B cell (primary cell): ENCODE measurements at regions not wholly inside any gene's neighbourhood (a gene's known extent, or its start where the extent isn't known, plus 50 kb on each side); places are given as distances from the start of the nearest gene placed in this dataset.
"Not testable (repeated sequence)": the region's sequence is repeated elsewhere in the genome, so short reads cannot be mapped to it uniquely, and the experiment has no call there.

Experiments
- ATAC-seq: fragments of 200-7000 bp; cut with Tn5 transposase; one replicate; pipeline ENCODE4 v1.10.0; 2021; ENCODE audit warnings: low read depth, mild to moderate bottlenecking, moderate number of reproducible peaks, moderate library complexity
- CTCF ChIA-PET: fragments of 350-600 bp; sonication (Branson Sonifier 250); formaldehyde crosslinking; loops from one replicate; lab custom pipeline; 2021; ENCODE audit warnings: antibody characterized with exemption, inconsistent platforms; lab: Charles Lee
- POLR2A ChIA-PET: fragments of 350-600 bp; sonication (Branson Sonifier 250); formaldehyde crosslinking; loops from one replicate; lab custom pipeline; 2021; ENCODE audit warnings: antibody characterized with exemption; lab: Charles Lee
- DNase-seq: peaks from one replicate; pipeline ENCODE4 v3.0.0; 2013
- H2AFZ ChIP-seq: 2 replicates; pipeline ENCODE4 v1.6.1; 2012; ENCODE audit warnings: mild to moderate bottlenecking, low read depth, low read length; ENCODE audit not compliant: insufficient read depth, poor library complexity, severe bottlenecking
- H3K27ac ChIP-seq, 2 donors: 1 replicate in 1 of 2; 2 replicates in 1 of 2; pipeline ENCODE4 v1.5.1; 2012 to 2013; ENCODE audit warnings: low read length in 2 of 2, mild to moderate bottlenecking in 2 of 2, moderate library complexity in 1 of 2
- H3K27me3 ChIP-seq, 4 experiments: fragments of 200-600 bp in 1 of 4; sonication (generic) in 1 of 4; replicated peaks in 1 of 4; 1 replicate in 2 of 4; 2 replicates in 2 of 4; pipeline versions ENCODE4 v1.6.1 to v1.7.0; 2013 to 2016; ENCODE audit warnings: low read length in 3 of 4, mild to moderate bottlenecking in 2 of 4, mixed read lengths in 1 of 4, moderate library complexity in 1 of 4; ENCODE audit not compliant: insufficient read depth in 4 of 4, control insufficient read depth in 3 of 4; ENCODE audit errors: control extremely low read depth in 1 of 4
- H3K36me3 ChIP-seq, 2 experiments: replicated peaks in 1 of 2; 1 replicate in 1 of 2; 2 replicates in 1 of 2; pipeline versions ENCODE4 v1.6.1 to v1.7.1; 2013; ENCODE audit warnings: low read length in 1 of 2; ENCODE audit not compliant: insufficient read depth in 2 of 2, control insufficient read depth in 1 of 2; ENCODE audit errors: control extremely low read depth in 1 of 2, extremely low read depth in 1 of 2
- H3K4me1 ChIP-seq, 2 donors: fragments of 200-600 bp in 1 of 2; sonication (generic) in 1 of 2; 1 replicate in 1 of 2; 2 replicates in 1 of 2; pipeline versions ENCODE4 v1.5.1 to v1.6.1; 2013 to 2017; ENCODE audit warnings: low read length in 2 of 2; ENCODE audit not compliant: control insufficient read depth in 2 of 2, insufficient read depth in 2 of 2
- H3K4me2 ChIP-seq: replicated peaks from 2 replicates; pipeline ENCODE3; 2012; ENCODE audit warnings: mild to moderate bottlenecking, low read depth, low read length; ENCODE audit not compliant: poor library complexity, severe bottlenecking
- H3K4me3 ChIP-seq, 5 experiments: fragments of 200-600 bp in 1 of 5; sonication (generic) in 1 of 5; 1 replicate in 3 of 5; 2 replicates in 2 of 5; pipeline versions ENCODE4 v1.5.1 to v1.7.0; 2011 to 2016; ENCODE audit warnings: low read length in 4 of 5, mild to moderate bottlenecking in 4 of 5, low read depth in 2 of 5, control low read depth in 1 of 5, moderate library complexity in 1 of 5; ENCODE audit not compliant: insufficient read depth in 1 of 5; ENCODE audit errors: control extremely low read depth in 1 of 5, extremely low read depth in 1 of 5
- H3K79me2 ChIP-seq: fragments of 200-600 bp; sonication (generic); one replicate; pipeline ENCODE4 v1.6.0; 2016; ENCODE audit warnings: low read length; ENCODE audit not compliant: control insufficient read depth, insufficient read depth
- H3K9ac ChIP-seq: fragments of 200-600 bp; sonication (generic); 2 replicates; pipeline ENCODE4 v1.6.1; 2017; ENCODE audit warnings: mild to moderate bottlenecking, low read length, moderate library complexity
- H3K9me3 ChIP-seq, 3 donors: one replicate each; pipeline versions ENCODE4 v1.6.1 to v1.7.1; 2013; ENCODE audit warnings: low read length in 2 of 3; ENCODE audit not compliant: control insufficient read depth in 2 of 3, insufficient read depth in 1 of 3; ENCODE audit errors: control extremely low read depth in 1 of 3
- H4K20me1 ChIP-seq: 2 replicates; pipeline ENCODE4 v1.6.0; 2012; ENCODE audit warnings: mild to moderate bottlenecking, low read length; ENCODE audit not compliant: insufficient read depth, control insufficient read depth, poor library complexity, severe bottlenecking
- H3K27ac Mint-ChIP-seq: one replicate; pipeline ENCODE4 v1.8.0; 2021; ENCODE audit warnings: mixed read lengths
- H3K27me3 Mint-ChIP-seq: one replicate; pipeline ENCODE4 v1.8.0; 2021; ENCODE audit warnings: mixed read lengths
- H3K4me1 Mint-ChIP-seq: one replicate; pipeline ENCODE4 v1.8.0; 2021; ENCODE audit warnings: mixed read lengths
- H3K4me3 Mint-ChIP-seq: one replicate; pipeline ENCODE4 v1.8.0; 2021; ENCODE audit warnings: mixed read lengths
- H3K9me3 Mint-ChIP-seq: one replicate; pipeline ENCODE4 v1.8.0; 2022; ENCODE audit warnings: mixed read lengths; ENCODE audit not compliant: insufficient read depth
- CTCF ChIP-seq: fragments of 200-600 bp; IDR thresholded peaks from one replicate; pipeline ENCODE4 v1.8.0; 2022; ENCODE audit warnings: antibody characterized with exemption, mild to moderate bottlenecking
- EZH2 ChIP-seq: IDR thresholded peaks from 2 replicates; pipeline ENCODE4 v1.6.1; 2012; ENCODE audit warnings: borderline replicate concordance, low read depth, mild to moderate bottlenecking, moderate library complexity, low read length; ENCODE audit not compliant: insufficient read depth, poor library complexity, severe bottlenecking
- WGBS: methylation state at CpG from one replicate; pipeline ENCODE4 v1.1.5; 2013; ENCODE audit warnings: missing lambda C conversion rate; ENCODE audit not compliant: insufficient coverage; 5-methylcytosine and 5-hydroxymethylcytosine counted together
- intact Hi-C: fragments of 100-400 bp; cut with micrococcal nuclease; formaldehyde crosslinking; loops from one replicate; pipeline ENCODE4 v1.10.0; 2022

GRCh38 chr2:182548031-182548950 lies 121.5 kb upstream of the PDE1A start:
- Mint-ChIP-seq H3K4me1 (no peaks in the 10 kb centered on the region), H3K27me3 (peaks cover 4% of the 10 kb centered on the region), H3K4me3 (no peak overlapping the region), H3K9me3 (no peaks in the 10 kb centered on the region), H3K27ac (no peak overlapping the region)
- H3K4me3 ChIP-seq = no peak overlapping the region
- no peaks in the 10 kb centered on the region for H3K9me3 ChIP-seq
- no peak overlapping the region for H3K27ac ChIP-seq
- H2AFZ ChIP-seq = no peak overlapping the region
- H3K36me3 ChIP-seq = no peaks in the 10 kb centered on the region
- H3K79me2 ChIP-seq = no peaks in the 10 kb centered on the region
- no peaks in the 10 kb centered on the region for H3K4me1 ChIP-seq
- no peak overlapping the region for H3K4me2 ChIP-seq
- H3K9ac ChIP-seq = no peak overlapping the region
- ChIA-PET POLR2A (no interaction called here), CTCF (no interaction called here)
- intact Hi-C loops = no loop called here
- TF ChIP-seq CTCF (no peak), EZH2 (no peak)
- H3K27me3 ChIP-seq = no peaks in the 10 kb centered on the region
- H4K20me1 ChIP-seq = no peaks in the 10 kb centered on the region
- ATAC-seq (no peak), DNase-seq (no peak)
- 85% methylated on average over 5 of the region's 7 CpGs for WGBS

GRCh38 chr2:182550234-182550633 lies 123.4 kb upstream of the PDE1A start:
- H3K9ac ChIP-seq = no peak overlapping the region
- TF ChIP-seq EZH2 (no peak), CTCF (no peak)
- H2AFZ ChIP-seq = no peak overlapping the region
- no peaks in the 10 kb centered on the region for H3K36me3 ChIP-seq
- intact Hi-C loops = no loop called here
- H3K27ac Mint-ChIP-seq = no peak overlapping the region
- no peaks in the 10 kb centered on the region for H3K27me3 ChIP-seq
- H3K4me3 ChIP-seq = no peak overlapping the region
- H4K20me1 ChIP-seq = no peaks in the 10 kb centered on the region
- CTCF ChIA-PET = no interaction called here
- DNase-seq (no peak), ATAC-seq (no peak)
- no peak overlapping the region for H3K4me3 Mint-ChIP-seq
- no peaks in the 10 kb centered on the region for H3K4me1 ChIP-seq
- no CpG with 5 or more reads among the region's 4 CpGs for WGBS
- H3K79me2 ChIP-seq = no peaks in the 10 kb centered on the region
- POLR2A ChIA-PET = no interaction called here
- H3K27me3 Mint-ChIP-seq = peaks cover 4% of the 10 kb centered on the region
- H3K9me3 ChIP-seq = no peaks in the 10 kb centered on the region
- no peaks in the 10 kb centered on the region for H3K9me3 Mint-ChIP-seq
- no peak overlapping the region for H3K4me2 ChIP-seq
- no peak overlapping the region for H3K27ac ChIP-seq
- H3K4me1 Mint-ChIP-seq = no peaks in the 10 kb centered on the region

DNA sequence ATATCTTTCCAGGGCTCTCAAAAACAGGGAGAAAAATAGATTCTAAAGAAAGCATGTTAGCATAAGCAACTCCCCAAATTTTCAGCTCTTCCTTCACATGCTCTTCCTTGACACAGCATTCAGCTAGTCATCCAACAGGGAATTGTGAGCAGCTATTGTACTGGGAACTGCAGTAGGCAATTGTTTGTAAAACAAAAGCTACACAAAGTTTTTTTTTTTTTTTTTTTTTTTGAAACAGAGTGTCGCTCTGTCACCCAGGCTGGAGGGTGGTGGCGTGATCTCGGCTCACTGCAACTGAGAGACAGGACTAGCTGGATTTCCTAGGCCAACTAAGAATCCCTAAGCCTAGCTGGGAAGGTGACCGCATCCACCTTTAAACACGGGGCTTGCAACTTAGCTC lies 125.4 kb upstream of the PDE1A start:
- 100% methylated on average over 3 of the region's 5 CpGs for WGBS
- ATAC-seq, H3K27me3 ChIP-seq, POLR2A ChIA-PET, H4K20me1 ChIP-seq, H3K27ac Mint-ChIP-seq, H3K9me3 Mint-ChIP-seq, H3K27ac ChIP-seq, H3K79me2 ChIP-seq, intact Hi-C loops, DNase-seq, H3K4me3 ChIP-seq, H3K4me1 Mint-ChIP-seq, H3K4me2 ChIP-seq, H3K36me3 ChIP-seq, H3K4me3 Mint-ChIP-seq, H3K27me3 Mint-ChIP-seq, H3K9ac ChIP-seq, H2AFZ ChIP-seq, CTCF ChIA-PET, H3K9me3 ChIP-seq, H3K4me1 ChIP-seq: not testable (repeated sequence)
